Keratinocyte (primary cell): ENCODE measurements at regions not wholly inside any gene's neighbourhood (a gene's known extent, or its start where the extent isn't known, plus 50 kb on each side); places are given as distances from the start of the nearest gene placed in this dataset.

Experiments
- DNase-seq: peaks from one replicate; pipeline ENCODE4 v3.0.0-alpha.2; 2011; ENCODE audit warnings: low read depth, missing footprints, low spot score
- FAIRE-seq: peaks from 2 replicates; lab custom pipeline; 2011; peaks lifted over from hg19 to GRCh38; lab: Jason Lieb, UNC
- H2AFZ ChIP-seq: 2 replicates; pipeline ENCODE4 v1.6.0; 2012; ENCODE audit warnings: low read length, control low read depth, inconsistent platforms; ENCODE audit not compliant: control insufficient read depth
- H3K27ac ChIP-seq: 2 replicates; pipeline ENCODE4 v1.5.1; 2011; ENCODE audit warnings: low read length; ENCODE audit not compliant: control insufficient read depth, insufficient read depth
- H3K27me3 ChIP-seq: 3 replicates; pipeline ENCODE4 v1.6.0; 2011; ENCODE audit warnings: low read length; ENCODE audit not compliant: control insufficient read depth, insufficient read depth; ENCODE audit errors: extremely low read depth
- H3K36me3 ChIP-seq, 2 experiments: 2 replicates in 1 of 2; 3 replicates in 1 of 2; pipeline ENCODE4 v1.5.1; 2011; ENCODE audit warnings: low read length in 2 of 2, mild to moderate bottlenecking in 1 of 2; ENCODE audit not compliant: control insufficient read depth in 2 of 2, insufficient read depth in 2 of 2; ENCODE audit errors: extremely low read depth in 1 of 2
- H3K4me1 ChIP-seq: 3 replicates; pipeline ENCODE4 v1.5.1; 2011; ENCODE audit warnings: low read length; ENCODE audit not compliant: control insufficient read depth, insufficient read depth; ENCODE audit errors: extremely low read depth
- H3K4me2 ChIP-seq: 3 replicates; pipeline ENCODE4 v1.6.0; 2011; ENCODE audit warnings: low read depth, low read length; ENCODE audit not compliant: control insufficient read depth, insufficient read depth; ENCODE audit errors: extremely low read depth
- H3K4me3 ChIP-seq, 3 experiments: fragments of 200-600 bp in 1 of 3; sonication (generic) in 1 of 3; 2 replicates in 2 of 3; 3 replicates in 1 of 3; pipeline ENCODE4 v1.5.1; 2011 to 2016; ENCODE audit warnings: low read length in 3 of 3, mild to moderate bottlenecking in 3 of 3, control low read depth in 2 of 3, inconsistent platforms in 1 of 3, low read depth in 1 of 3, mixed read lengths in 1 of 3, mixed run types in 1 of 3, moderate library complexity in 1 of 3; ENCODE audit not compliant: control insufficient read depth in 2 of 3, insufficient read depth in 2 of 3; ENCODE audit errors: extremely low read depth in 1 of 3
- H3K79me2 ChIP-seq: 2 replicates; pipeline ENCODE4 v1.6.0; 2012; ENCODE audit warnings: low read length; ENCODE audit not compliant: control insufficient read depth, insufficient read depth
- H3K9ac ChIP-seq: 3 replicates; pipeline ENCODE4 v1.6.0; 2011; ENCODE audit warnings: low read length; ENCODE audit not compliant: control insufficient read depth, insufficient read depth; ENCODE audit errors: extremely low read depth
- H3K9me1 ChIP-seq: 3 replicates; pipeline ENCODE4 v1.6.0; 2011; ENCODE audit warnings: low read length; ENCODE audit not compliant: control insufficient read depth, insufficient read depth; ENCODE audit errors: extremely low read depth
- H3K9me3 ChIP-seq: 2 replicates; pipeline ENCODE4 v1.5.1; 2012; ENCODE audit warnings: low read depth, low read length; ENCODE audit not compliant: control insufficient read depth
- H4K20me1 ChIP-seq: 3 replicates; pipeline ENCODE4 v1.6.0; 2011; ENCODE audit warnings: low read length; ENCODE audit not compliant: control insufficient read depth, insufficient read depth; ENCODE audit errors: extremely low read depth
- EZH2 ChIP-seq: IDR thresholded peaks from one replicate; pipeline ENCODE4 v1.6.1; 2012; ENCODE audit warnings: inconsistent platforms, mild to moderate bottlenecking, low read length, moderate library complexity
- dilution Hi-C: fragments of 300-500 bp; cut with MboI; formaldehyde crosslinking; loops from one replicate; pipeline ENCODE4 v1.7.0; 2020; ENCODE audit warnings: low sequenced_read_pairs; ENCODE audit not compliant: extremely low pct_ligation_motif_present
- TF ChIP-seq, protein P1 (sequence below), 3 experiments: IDR thresholded peaks in 1 of 3; conservative IDR thresholded peaks in 1 of 3; optimal IDR thresholded peaks in 1 of 3; 2 replicates in 2 of 3; 3 replicates in 1 of 3; pipeline versions ENCODE3 to v1.5.1; 2011; ENCODE audit warnings: low read length in 3 of 3, mild to moderate bottlenecking in 3 of 3, moderate library complexity in 2 of 3, control low read depth in 1 of 3, inconsistent platforms in 1 of 3; ENCODE audit not compliant: insufficient read depth in 2 of 3; ENCODE audit errors: extremely low read depth in 1 of 3

- TF ChIP-seq EZH2, result no peak
- TF ChIP-seq, protein P1, sequence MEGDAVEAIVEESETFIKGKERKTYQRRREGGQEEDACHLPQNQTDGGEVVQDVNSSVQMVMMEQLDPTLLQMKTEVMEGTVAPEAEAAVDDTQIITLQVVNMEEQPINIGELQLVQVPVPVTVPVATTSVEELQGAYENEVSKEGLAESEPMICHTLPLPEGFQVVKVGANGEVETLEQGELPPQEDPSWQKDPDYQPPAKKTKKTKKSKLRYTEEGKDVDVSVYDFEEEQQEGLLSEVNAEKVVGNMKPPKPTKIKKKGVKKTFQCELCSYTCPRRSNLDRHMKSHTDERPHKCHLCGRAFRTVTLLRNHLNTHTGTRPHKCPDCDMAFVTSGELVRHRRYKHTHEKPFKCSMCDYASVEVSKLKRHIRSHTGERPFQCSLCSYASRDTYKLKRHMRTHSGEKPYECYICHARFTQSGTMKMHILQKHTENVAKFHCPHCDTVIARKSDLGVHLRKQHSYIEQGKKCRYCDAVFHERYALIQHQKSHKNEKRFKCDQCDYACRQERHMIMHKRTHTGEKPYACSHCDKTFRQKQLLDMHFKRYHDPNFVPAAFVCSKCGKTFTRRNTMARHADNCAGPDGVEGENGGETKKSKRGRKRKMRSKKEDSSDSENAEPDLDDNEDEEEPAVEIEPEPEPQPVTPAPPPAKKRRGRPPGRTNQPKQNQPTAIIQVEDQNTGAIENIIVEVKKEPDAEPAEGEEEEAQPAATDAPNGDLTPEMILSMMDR (optimal IDR thresholded peaks at IDR 0.05 in 1 of 3, IDR thresholded peaks at IDR 0.05 in 1 of 3, conservative IDR thresholded peaks at IDR 0.05 in 1 of 3; ENCODE audit: extremely low read depth in 1 of 3, insufficient read depth in 2 of 3, low read length in 3 of 3), result no peak
- Histone ChIP-seq H3K9me1 (no peaks in the 10 kb centered on the region), H3K9ac (no peak overlapping the region), H3K9me3 (no peaks in the 10 kb centered on the region), H3K4me2 (no peak overlapping the region), H3K27me3 (peaks cover 6% of the 10 kb centered on the region), H3K36me3 (no peaks in the 10 kb centered on the region), H3K79me2 (no peaks in the 10 kb centered on the region), H3K27ac (no peak overlapping the region), H3K4me3 (no peak overlapping the region), H3K4me1 (no peaks in the 10 kb centered on the region), H2AFZ (no peak overlapping the region), H4K20me1 (no peaks in the 10 kb centered on the region)
- DNase-seq (no peak), FAIRE-seq (no peak)
- dilution Hi-C loops, result no loop called here
Measured at GRCh38 chr1:233453433-233454200, 126.1 kb downstream of the MAP3K21 start.

DNA sequence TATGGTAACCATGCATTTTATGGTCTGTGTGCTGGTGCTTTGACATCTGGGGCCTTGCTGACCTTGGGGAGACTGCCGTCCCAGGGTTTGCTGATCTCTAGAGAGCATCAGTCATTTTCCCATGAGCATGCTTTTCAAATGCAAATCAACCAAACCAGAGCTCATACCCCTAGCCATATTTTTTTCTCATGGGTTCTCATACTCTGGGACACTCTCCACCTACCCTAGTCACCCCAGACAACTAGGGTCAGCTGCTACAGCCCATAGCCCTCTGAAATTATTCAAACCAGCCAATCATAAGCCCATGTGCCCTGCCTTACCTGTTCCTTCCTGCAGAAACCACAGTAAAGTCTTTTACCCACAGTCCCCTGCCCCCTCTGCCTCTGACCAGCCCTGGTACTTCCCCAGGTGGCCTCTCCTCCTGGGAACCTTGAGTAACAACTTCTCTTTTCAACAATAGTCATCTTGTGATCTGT is 132.0 kb downstream of the MAP3K21 start:
- TF ChIP-seq, protein P1 (optimal IDR thresholded peaks at IDR 0.05 in 1 of 3, IDR thresholded peaks at IDR 0.05 in 1 of 3, conservative IDR thresholded peaks at IDR 0.05 in 1 of 3; ENCODE audit: extremely low read depth in 1 of 3, insufficient read depth in 2 of 3, low read length in 3 of 3), result no peak
- TF ChIP-seq EZH2, result no peak
- Histone ChIP-seq H3K79me2 (no peaks in the 10 kb centered on the region), H2AFZ (no peak overlapping the region), H3K9ac (no peak overlapping the region), H4K20me1 (no peaks in the 10 kb centered on the region), H3K9me1 (no peaks in the 10 kb centered on the region), H3K27me3 (peaks cover 4% of the 10 kb centered on the region), H3K4me2 (no peak overlapping the region), H3K27ac (no peak overlapping the region), H3K9me3 (no peaks in the 10 kb centered on the region), H3K36me3 (no peaks in the 10 kb centered on the region), H3K4me1 (no peaks in the 10 kb centered on the region), H3K4me3 (no peak overlapping the region)
- FAIRE-seq (no peak), DNase-seq (no peak)
- dilution Hi-C loops, result no loop called here
